ENCODE measurements at regions not wholly inside any gene's neighbourhood (a gene's known extent, or its start where the extent isn't known, plus 50 kb on each side); places are given as distances from the start of the nearest gene placed in this dataset.

- H3K27ac ChIP-seq: peak overlapping the region in 2 of 3 donors; percentile 75 to 80
- intact Hi-C loops (cut with DNase I): loop anchor here in 1 of 2 donors (10.0 kb wide), 1 partner anchor 57 kb away; no protein-coding TSS in a partner anchor
- DNase-seq: peak; percentile 62 to 88 (median 70)
These were observed 178.0 kb upstream of the UMPS start for GRCh38 chr3:124552224-124552623.

GRCh38 chr3:124553178-124553577 lies 177.1 kb upstream of the UMPS start:
- intact Hi-C loops (cut with DNase I): loop anchor here in 1 of 2 donors (10.0 kb wide), 1 partner anchor 58 kb away; no protein-coding TSS in a partner anchor
- Histone ChIP-seq H3K36me3 (no peaks in the 10 kb centered on the region), H3K27me3 (no peaks in the 10 kb centered on the region), H3K27ac (peak overlapping the region in 1 of 3 donors; percentile 80), H3K4me3 (no peak overlapping the region), H3K4me1 (peaks cover 0 to 26% (median 11%) of the 10 kb centered on the region in 4 donors), H3K9me3 (no peaks in the 10 kb centered on the region)
- 56% methylated on average over 3 of the region's 3 CpGs for WGBS (ENCODE audit: insufficient coverage, low coverage, low lambda C conversion rate, missing lambda C conversion rate)
- no peak for TF ChIP-seq CTCF (IDR thresholded peaks at IDR 0.05)
- no peak for TF ChIP-seq POLR2A (IDR thresholded peaks at IDR 0.05)
- DNase-seq: no peak
- ATAC-seq: no peak

More at GRCh38 chr3:124552224-124552623, 178.0 kb upstream of the UMPS start:
- Histone ChIP-seq H3K27me3 (no peaks in the 10 kb centered on the region), H3K4me1 (peaks cover 0 to 23% (median 10%) of the 10 kb centered on the region in 4 donors), H3K9me3 (no peaks in the 10 kb centered on the region), H3K4me3 (no peak overlapping the region), H3K36me3 (no peaks in the 10 kb centered on the region)
- 30% methylated on average over 5 of the region's 5 CpGs for WGBS (ENCODE audit: insufficient coverage, low coverage, low lambda C conversion rate, missing lambda C conversion rate)
- ATAC-seq: peak; percentile 85 to 92 (median 86)
- TF ChIP-seq CTCF (IDR thresholded peaks at IDR 0.05) (no peak), POLR2A (IDR thresholded peaks at IDR 0.05) (no peak)

- H3K36me3 ChIP-seq: no peaks in the 10 kb centered on the region
- H3K27me3 ChIP-seq: no peaks in the 10 kb centered on the region
- WGBS (ENCODE audit: insufficient coverage, low coverage, low lambda C conversion rate, missing lambda C conversion rate): 60% methylated on average over 2 of the region's 2 CpGs
- H3K9me3 ChIP-seq: no peaks in the 10 kb centered on the region
- H3K4me3 ChIP-seq: no peak overlapping the region
- ATAC-seq: no peak
- H3K4me1 ChIP-seq: peaks cover 0 to 31% (median 6%) of the 10 kb centered on the region in 4 donors
- DNase-seq: no peak
- intact Hi-C loops (cut with DNase I): loop anchor here in 1 of 2 donors (10.0 kb wide), 1 partner anchor 62 kb away; no protein-coding TSS in a partner anchor
- no peak for TF ChIP-seq CTCF (IDR thresholded peaks at IDR 0.05)
- TF ChIP-seq POLR2A (IDR thresholded peaks at IDR 0.05): no peak
- H3K27ac ChIP-seq: no peak overlapping the region
These were observed 173.6 kb upstream of the UMPS start for GRCh38 chr3:124556636-124557035.

GRCh38 chr3:124557433-124558232 lies 172.6 kb upstream of the UMPS start:
- peaks cover 0 to 25% (median 2%) of the 10 kb centered on the region in 4 donors for H3K4me1 ChIP-seq
- no peak overlapping the region for H3K27ac ChIP-seq
- WGBS (ENCODE audit: insufficient coverage, low coverage, low lambda C conversion rate, missing lambda C conversion rate): 30% methylated on average over 5 of the region's 5 CpGs
- no peak overlapping the region for H3K4me3 ChIP-seq
- no peak for TF ChIP-seq POLR2A (IDR thresholded peaks at IDR 0.05)
- TF ChIP-seq CTCF (IDR thresholded peaks at IDR 0.05): no peak
- peak in 2 of 4 donors; percentile 7 to 9 for ATAC-seq
- no peaks in the 10 kb centered on the region for H3K9me3 ChIP-seq
- H3K36me3 ChIP-seq: no peaks in the 10 kb centered on the region
- DNase-seq: no peak
- intact Hi-C loops (cut with DNase I): loop anchor here in 1 of 2 donors (10.0 kb wide), 1 partner anchor 63 kb away; no protein-coding TSS in a partner anchor
- H3K27me3 ChIP-seq: no peaks in the 10 kb centered on the region

Data from right lobe of liver (tissue), 6 donors.